Sigmoid colon (tissue), 6 donors: ENCODE measurements at regions not wholly inside any gene's neighbourhood (a gene's known extent, or its start where the extent isn't known, plus 50 kb on each side); places are given as distances from the start of the nearest gene placed in this dataset.

Source experiments
- DNase-seq: peaks from one replicate; pipeline ENCODE4 v3.0.0-alpha.2; 2019
- H3K27ac ChIP-seq, 4 donors: fragments of 200-600 bp; sonication (generic); one replicate each; pipeline ENCODE4 v1.5.1; 2016 to 2019; ENCODE audit warnings: mild to moderate bottlenecking in 1 of 4
- H3K27me3 ChIP-seq, 3 donors: fragments of 200-600 bp; sonication (generic); one replicate each; pipeline ENCODE4 v1.5.1; 2019; ENCODE audit warnings: mild to moderate bottlenecking in 1 of 3
- H3K36me3 ChIP-seq, 4 donors: fragments of 200-600 bp; sonication (generic); one replicate each; pipeline ENCODE4 v1.5.1; 2016 to 2019
- H3K4me1 ChIP-seq, 4 donors: fragments of 200-600 bp; sonication (generic); one replicate each; pipeline ENCODE4 v1.5.1; 2017 to 2019
- H3K4me3 ChIP-seq, 4 donors: fragments of 200-600 bp; sonication (generic); one replicate each; pipeline ENCODE4 v1.5.1; 2017 to 2019; ENCODE audit warnings: mild to moderate bottlenecking in 2 of 4, moderate library complexity in 1 of 4
- H3K9me3 ChIP-seq, 4 donors: fragments of 200-600 bp in 3 of 4; sonication (generic) in 3 of 4; one replicate each; pipeline versions ENCODE4 v1.5.1 to v1.6.1; 2013 to 2019
- CTCF ChIP-seq, 4 experiments: fragments of 450-650 bp in 3 of 4; fragments of 200-600 bp in 1 of 4; IDR thresholded peaks; one replicate each; pipeline ENCODE4 v1.5.1; 2016 to 2019; ENCODE audit warnings: antibody characterized with exemption in 4 of 4, mild to moderate bottlenecking in 3 of 4, moderate library complexity in 2 of 4
- EP300 ChIP-seq, 4 donors: sonication (generic); formaldehyde crosslinking; IDR thresholded peaks; one replicate each; pipeline ENCODE4 v1.6.1; 2017; ENCODE audit warnings: antibody characterized with exemption in 4 of 4
- POLR2A ChIP-seq, 2 donors: fragments of 450-650 bp; IDR thresholded peaks; one replicate each; pipeline ENCODE4 v1.6.1; 2016; ENCODE audit warnings: antibody characterized with exemption in 2 of 2, mild to moderate bottlenecking in 2 of 2, moderate library complexity in 2 of 2
- POLR2AphosphoS5 ChIP-seq, 4 donors: sonication (generic); formaldehyde crosslinking; IDR thresholded peaks; one replicate each; pipeline ENCODE4 v1.6.1; 2017; ENCODE audit warnings: antibody characterized with exemption in 4 of 4
- WGBS, 2 donors: extraction: QIAGEN DNeasy Blood & Tissue Kit; methylation state at CpG; one replicate each; pipeline ENCODE4 v1.1.7; 2013; 5-methylcytosine and 5-hydroxymethylcytosine counted together
- intact Hi-C: fragments of 100-400 bp; cut with DNase I; formaldehyde crosslinking; loops from one replicate; pipeline ENCODE4 v1.15.1; 2023
- donor health status: healthy with polysubstance abuse.
- donor health status: healthy.

- no peak overlapping the region for H3K4me3 ChIP-seq
- H3K27me3 ChIP-seq, result no peaks in the 10 kb centered on the region
- 88% methylated on average over 15 of the region's 15 CpGs for WGBS, 2 donors
- TF ChIP-seq POLR2A (IDR thresholded peaks at IDR 0.05), result no peak
- H3K4me1 ChIP-seq, result no peaks in the 10 kb centered on the region
- DNase-seq, result no peak
- H3K36me3 ChIP-seq, result no peaks in the 10 kb centered on the region
- no peaks in the 10 kb centered on the region for H3K9me3 ChIP-seq
- intact Hi-C loops, result no loop called here
- H3K27ac ChIP-seq, result no peak overlapping the region
Measured at GRCh38 chr4:58723954-58724353, 1613.8 kb upstream of the IGFBP7 start.

- H3K36me3 ChIP-seq, result no peaks in the 10 kb centered on the region
- no peak overlapping the region for H3K27ac ChIP-seq
- intact Hi-C loops, result no loop called here
- H3K4me3 ChIP-seq, result no peak overlapping the region
- DNase-seq, result no peak
- H3K4me1 ChIP-seq, result no peaks in the 10 kb centered on the region
- no peaks in the 10 kb centered on the region for H3K9me3 ChIP-seq
- TF ChIP-seq EP300 (IDR thresholded peaks at IDR 0.05), result no peak
- TF ChIP-seq CTCF (IDR thresholded peaks at IDR 0.05), result no peak
- TF ChIP-seq POLR2A (IDR thresholded peaks at IDR 0.05), result no peak
- TF ChIP-seq POLR2AphosphoS5 (IDR thresholded peaks at IDR 0.05), result no peak
- H3K27me3 ChIP-seq, result no peaks in the 10 kb centered on the region
Measured at GRCh38 chr4:58711039-58711438, 1600.9 kb upstream of the IGFBP7 start.

- H3K4me1 ChIP-seq, result no peaks in the 10 kb centered on the region
- no peak overlapping the region for H3K4me3 ChIP-seq
- TF ChIP-seq POLR2AphosphoS5 (IDR thresholded peaks at IDR 0.05), result no peak
- TF ChIP-seq CTCF (IDR thresholded peaks at IDR 0.05), result no peak
- TF ChIP-seq POLR2A (IDR thresholded peaks at IDR 0.05), result no peak
- TF ChIP-seq EP300 (IDR thresholded peaks at IDR 0.05), result no peak
- no peaks in the 10 kb centered on the region for H3K27me3 ChIP-seq
- no peak overlapping the region for H3K27ac ChIP-seq
- WGBS, 2 donors, result 13 to 59% methylated on average over 1 of the region's 1 CpG
- DNase-seq, result no peak
- H3K9me3 ChIP-seq, result no peaks in the 10 kb centered on the region
- intact Hi-C loops, result no loop called here
- no peaks in the 10 kb centered on the region for H3K36me3 ChIP-seq
Measured at GRCh38 chr4:58688568-58688967, 1578.4 kb upstream of the IGFBP7 start.

- WGBS, 2 donors, result 90 to 94% methylated on average over 1 of the region's 1 CpG
- H3K4me3 ChIP-seq, result no peak overlapping the region
- H3K9me3 ChIP-seq, result no peaks in the 10 kb centered on the region
- H3K36me3 ChIP-seq, result no peaks in the 10 kb centered on the region
- no peaks in the 10 kb centered on the region for H3K27me3 ChIP-seq
- no peak overlapping the region for H3K27ac ChIP-seq
- H3K4me1 ChIP-seq, result no peaks in the 10 kb centered on the region
- no peak for DNase-seq
- intact Hi-C loops, result no loop called here
- TF ChIP-seq CTCF (IDR thresholded peaks at IDR 0.05) (no peak), POLR2AphosphoS5 (IDR thresholded peaks at IDR 0.05) (no peak), EP300 (IDR thresholded peaks at IDR 0.05) (no peak), POLR2A (IDR thresholded peaks at IDR 0.05) (no peak)
Measured at GRCh38 chr4:58679886-58680285, 1569.7 kb upstream of the IGFBP7 start.

- intact Hi-C loops, result no loop called here
- no peak for DNase-seq
- Histone ChIP-seq H3K27ac (no peak overlapping the region), H3K9me3 (no peaks in the 10 kb centered on the region), H3K4me3 (no peak overlapping the region), H3K4me1 (no peaks in the 10 kb centered on the region), H3K36me3 (no peaks in the 10 kb centered on the region), H3K27me3 (no peaks in the 10 kb centered on the region)
- 80% methylated on average over 2 of the region's 2 CpGs for WGBS, 2 donors
- no peak for TF ChIP-seq CTCF (IDR thresholded peaks at IDR 0.05)
- no peak for TF ChIP-seq POLR2A (IDR thresholded peaks at IDR 0.05)
- no peak for TF ChIP-seq EP300 (IDR thresholded peaks at IDR 0.05)
- no peak for TF ChIP-seq POLR2AphosphoS5 (IDR thresholded peaks at IDR 0.05)
Measured at GRCh38 chr4:58679051-58679450, 1568.9 kb upstream of the IGFBP7 start.
